ENCODE measurements at regions not wholly inside any gene's neighbourhood (a gene's known extent, or its start where the extent isn't known, plus 50 kb on each side); places are given as distances from the start of the nearest gene placed in this dataset.
"Not testable (repeated sequence)": the region's sequence is repeated elsewhere in the genome, so short reads cannot be mapped to it uniquely, and the experiment has no call there.

DNA sequence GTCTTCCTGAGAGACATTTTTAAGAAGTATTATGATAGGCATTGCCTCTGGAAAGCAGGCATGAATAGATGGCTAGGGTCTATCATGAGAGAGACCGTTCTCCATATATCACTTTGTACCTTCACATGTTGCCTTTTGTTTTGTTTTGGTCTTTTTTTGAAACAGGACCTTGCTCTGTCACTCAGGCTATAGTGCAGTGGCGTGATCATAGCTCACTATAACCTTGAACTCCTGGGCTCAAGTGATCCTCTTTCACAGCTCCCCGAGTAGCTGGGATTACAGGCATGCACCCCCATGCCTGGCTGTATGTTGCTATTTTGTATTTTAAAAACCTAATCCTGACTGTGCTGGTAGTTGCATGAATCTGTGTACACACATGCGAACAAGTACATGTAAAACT, 869.6 kb upstream of the DEFB115 start:
- DNase-seq (ENCODE audit: low spot score), result not testable (repeated sequence)

DNA sequence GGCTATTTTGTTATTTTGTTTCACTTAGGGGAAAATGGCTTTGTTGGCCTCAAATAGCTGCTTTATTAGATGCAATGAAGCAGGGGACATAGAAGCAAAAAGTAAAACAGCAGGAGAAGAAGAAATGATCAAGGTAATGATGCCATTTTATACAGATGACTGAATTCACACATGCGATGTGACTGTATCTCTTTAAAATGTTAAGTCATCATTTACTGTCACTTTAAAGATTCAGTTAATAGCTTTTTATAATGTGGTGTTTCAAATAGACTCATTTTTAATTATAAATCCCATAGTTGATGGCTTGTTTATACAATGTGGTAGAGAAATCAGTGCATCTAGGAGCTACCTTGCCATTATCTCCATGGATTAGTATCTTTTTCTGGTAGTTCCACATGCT, 863.9 kb upstream of the DEFB115 start:
- not testable (repeated sequence) for DNase-seq (ENCODE audit: low spot score)

DNA sequence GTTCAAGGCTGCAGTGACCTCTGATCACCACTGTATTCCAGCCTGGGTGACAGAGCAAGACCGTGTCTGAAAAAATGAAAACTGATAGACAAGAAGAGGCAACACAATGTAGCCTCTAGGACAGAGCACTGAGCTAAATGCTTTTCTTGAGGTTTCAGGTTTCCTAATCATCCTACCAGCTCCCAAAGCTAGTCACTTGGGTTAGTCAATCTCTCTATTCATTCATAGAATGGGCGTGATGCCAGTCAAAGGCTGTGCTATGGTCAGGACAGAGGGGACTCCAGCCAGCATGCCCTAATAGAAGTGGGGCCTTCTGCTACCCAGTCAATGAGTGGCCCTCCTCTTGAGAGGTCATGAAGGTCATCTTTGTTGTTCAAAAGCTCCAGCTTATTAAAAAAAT, 860.4 kb upstream of the DEFB115 start:
- DNase-seq (ENCODE audit: low spot score), result not testable (repeated sequence)

DNA sequence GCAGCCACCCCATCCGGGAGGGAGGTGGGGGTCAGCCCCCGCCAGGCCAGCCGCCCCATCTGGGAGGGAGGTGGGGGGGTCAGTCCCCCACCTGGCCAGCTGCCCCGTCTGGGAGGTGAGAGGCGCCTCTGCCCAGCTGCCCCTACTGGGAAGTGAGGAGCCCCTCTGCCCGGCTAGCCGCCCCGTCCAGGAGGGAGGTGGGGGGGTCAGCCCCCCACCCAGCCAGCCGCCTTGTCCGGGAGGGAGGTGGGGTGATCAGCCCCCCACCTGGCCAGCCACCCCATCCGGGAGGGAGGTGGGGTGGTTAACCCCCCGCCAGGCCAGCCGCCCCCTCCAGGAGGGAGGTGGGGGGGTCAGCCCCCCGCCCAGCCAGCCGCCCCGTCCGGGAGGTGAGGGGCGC, 852.4 kb upstream of the DEFB115 start:
- not testable (repeated sequence) for DNase-seq (ENCODE audit: low spot score)

DNA sequence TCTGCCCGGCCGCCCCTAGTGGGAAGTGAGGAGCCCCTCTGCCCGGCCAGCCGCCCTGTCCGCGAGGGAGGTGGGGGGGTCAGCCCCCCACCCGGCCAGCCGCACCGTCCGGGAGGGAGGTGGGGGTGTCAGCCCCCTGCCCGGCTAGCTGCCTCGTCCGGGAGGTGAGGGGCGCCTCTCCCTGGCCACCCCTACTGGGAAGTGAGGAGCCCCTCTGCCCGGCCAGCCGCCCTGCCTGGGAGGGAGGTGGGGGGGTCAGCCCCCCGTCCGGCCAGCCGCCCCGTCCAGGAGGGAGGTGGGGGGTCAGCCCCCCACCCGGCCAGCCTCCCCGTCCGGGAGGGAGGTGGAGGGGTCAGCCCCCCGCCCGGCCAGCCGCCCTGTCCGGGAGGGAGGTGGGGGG, 851.9 kb upstream of the DEFB115 start:
- not testable (repeated sequence) for DNase-seq (ENCODE audit: low spot score)

DNA sequence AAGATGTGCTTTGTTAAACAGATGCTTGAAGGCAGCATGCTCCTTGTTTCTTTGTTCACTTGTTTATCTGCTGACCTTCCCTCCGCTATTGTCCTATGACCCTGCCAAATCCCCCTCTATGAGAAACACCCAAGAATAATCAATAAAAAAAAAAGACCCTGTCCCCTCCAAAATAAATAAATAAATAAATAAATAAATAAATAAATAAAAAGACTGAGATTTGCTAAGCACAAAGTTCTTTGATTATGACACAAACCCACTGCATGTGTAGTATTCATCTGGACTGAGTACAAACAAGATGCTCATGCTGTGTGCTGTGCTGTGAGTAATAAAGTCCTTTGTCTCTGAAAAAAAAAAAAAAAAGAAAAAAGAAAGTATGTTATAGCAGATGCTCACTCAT, 851.1 kb upstream of the DEFB115 start:
- not testable (repeated sequence) for DNase-seq (ENCODE audit: low spot score)

DNA sequence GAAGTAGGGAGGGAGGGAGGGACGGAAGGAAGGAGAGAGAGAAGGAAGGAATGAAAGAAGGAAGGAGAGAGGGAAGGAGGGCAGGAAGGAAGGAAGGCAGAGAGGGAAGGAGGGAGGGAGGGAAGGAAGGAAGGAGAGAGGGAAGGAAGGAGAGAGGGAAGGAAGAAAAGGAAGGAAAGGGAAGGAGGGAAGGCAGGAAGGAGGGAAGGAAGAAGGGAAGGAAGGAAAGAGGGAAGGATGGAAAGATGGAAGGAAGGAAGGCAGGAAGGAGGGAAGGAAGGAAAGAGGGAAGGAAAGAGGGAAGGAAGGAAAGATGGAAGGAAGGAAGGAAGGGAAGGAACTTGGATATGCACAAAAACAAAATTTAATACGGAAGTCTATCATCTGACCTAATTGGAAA, 844.5 kb upstream of the DEFB115 start:
- no peak for DNase-seq (ENCODE audit: low spot score)

DNA sequence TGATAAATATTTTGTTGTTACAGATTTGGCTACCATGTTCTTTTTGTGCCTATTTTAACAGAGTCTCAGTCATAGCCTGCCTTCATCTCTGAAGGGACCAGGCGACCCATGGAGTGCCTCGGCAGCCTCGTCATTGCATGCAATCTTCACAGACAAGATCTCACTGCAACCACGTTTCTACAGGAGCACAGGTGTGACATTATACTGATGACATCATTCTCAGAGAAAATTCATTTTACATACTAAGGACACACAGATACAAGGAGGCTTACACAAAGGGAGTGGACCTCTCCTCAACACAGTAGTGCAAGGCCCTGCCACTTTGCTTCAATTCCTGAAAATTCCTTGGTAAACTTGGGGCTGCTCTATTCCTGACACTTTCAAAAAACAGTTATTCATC, 840.1 kb upstream of the DEFB115 start:
- not testable (repeated sequence) for DNase-seq (ENCODE audit: low spot score)

DNA sequence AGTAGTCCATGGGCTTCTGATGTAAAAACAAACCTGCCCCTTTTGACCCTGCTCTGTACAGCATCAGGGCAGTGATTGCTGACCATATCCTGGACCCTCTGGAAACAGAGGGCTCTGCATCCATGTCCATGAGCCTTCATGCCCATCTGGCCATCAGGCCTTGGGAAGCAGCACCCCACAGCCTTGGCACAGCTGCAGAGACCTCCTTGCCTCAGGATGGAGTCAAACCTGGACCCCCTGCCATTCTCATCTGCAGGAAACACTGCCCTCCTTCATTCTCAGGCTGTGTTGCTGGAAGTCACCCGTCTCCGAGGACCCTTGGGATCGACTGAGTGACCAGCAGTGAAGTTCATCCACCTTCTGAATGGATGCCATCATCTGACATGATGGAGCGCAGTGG, 839.1 kb upstream of the DEFB115 start:
- not testable (repeated sequence) for DNase-seq (ENCODE audit: low spot score)

DNA sequence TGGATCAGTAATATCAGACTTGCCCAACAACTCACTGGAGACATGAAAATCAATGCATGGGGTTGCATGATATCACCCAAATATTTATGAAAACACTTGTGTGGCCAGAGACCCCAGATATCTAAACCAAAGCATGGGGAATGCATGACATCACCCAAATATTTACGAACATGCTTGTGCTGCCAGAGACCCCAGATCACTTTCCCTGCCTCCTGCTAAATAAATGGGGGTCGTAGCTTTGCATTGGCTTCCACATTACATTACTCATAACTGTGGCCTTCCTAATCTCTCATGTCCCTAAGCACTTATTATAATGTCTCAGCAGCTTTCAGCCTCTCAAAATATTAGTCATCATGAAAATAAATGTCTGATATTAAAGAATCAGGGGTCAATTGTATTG, 838.0 kb upstream of the DEFB115 start:
- DNase-seq (ENCODE audit: low spot score), result peak; percentile 4

DNA sequence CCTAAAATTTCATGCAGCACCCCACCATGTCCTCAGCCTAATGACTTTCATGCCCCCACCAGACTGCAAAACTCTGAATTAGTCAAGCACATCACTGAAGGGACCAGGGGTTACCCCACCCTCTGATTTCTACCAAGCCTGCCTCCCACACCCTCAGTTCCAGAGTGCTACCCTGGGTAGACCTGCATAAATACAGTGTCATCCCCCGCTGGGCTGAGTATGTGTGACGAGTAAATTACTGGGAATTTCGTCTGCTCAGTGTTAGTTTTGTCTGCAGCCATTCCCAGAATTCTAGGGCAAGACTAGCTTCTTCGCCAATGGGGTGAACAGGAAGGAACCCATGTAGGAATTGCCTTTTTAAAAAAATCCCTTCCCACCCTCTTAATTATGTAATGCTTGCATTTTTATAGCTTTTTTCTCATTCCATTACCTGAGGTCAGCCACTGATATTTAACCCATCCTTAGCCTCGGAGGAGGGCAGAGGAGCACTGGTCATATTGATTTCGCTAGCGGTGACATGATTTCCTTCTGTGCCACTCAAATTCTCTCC, 837.5 kb upstream of the DEFB115 start:
- DNase-seq (ENCODE audit: low spot score), result peak; percentile 33

Measured in H4 (cell line).